COLO829 (cell line): ENCODE measurements at regions not wholly inside any gene's neighbourhood (a gene's known extent, or its start where the extent isn't known, plus 50 kb on each side); places are given as distances from the start of the nearest gene placed in this dataset.
"Not testable (repeated sequence)": the region's sequence is repeated elsewhere in the genome, so short reads cannot be mapped to it uniquely, and the experiment has no call there.

Experiments
- DNase-seq: peaks from one replicate; pipeline ENCODE4 v3.0.0; 2012; ENCODE audit warnings: low spot score

- DNase-seq = no peak
Observed at GRCh38 chr14:105952826-105953225, 426.4 kb downstream of the TMEM121 start.

DNA sequence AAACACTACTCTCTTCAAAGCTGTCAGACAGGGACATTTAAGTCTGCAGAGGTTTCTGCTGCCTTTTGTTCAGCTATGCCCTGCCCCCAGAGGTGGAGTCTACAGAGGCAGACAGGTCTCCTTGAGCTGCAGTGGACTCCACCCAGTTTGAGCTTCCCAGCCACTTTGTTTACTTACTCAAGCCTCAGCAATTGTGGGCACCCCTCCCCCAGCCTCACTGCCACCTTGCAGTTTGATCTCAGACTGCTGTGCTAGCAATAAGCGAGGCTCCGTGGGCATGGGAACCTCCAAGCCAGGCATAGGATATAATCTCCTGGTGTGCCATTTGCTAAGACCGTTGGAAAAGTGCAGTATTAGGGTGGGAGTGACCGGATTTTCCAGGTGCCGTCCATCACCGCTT lies 435.2 kb downstream of the TMEM121 start:
- not testable (repeated sequence) for DNase-seq

DNA sequence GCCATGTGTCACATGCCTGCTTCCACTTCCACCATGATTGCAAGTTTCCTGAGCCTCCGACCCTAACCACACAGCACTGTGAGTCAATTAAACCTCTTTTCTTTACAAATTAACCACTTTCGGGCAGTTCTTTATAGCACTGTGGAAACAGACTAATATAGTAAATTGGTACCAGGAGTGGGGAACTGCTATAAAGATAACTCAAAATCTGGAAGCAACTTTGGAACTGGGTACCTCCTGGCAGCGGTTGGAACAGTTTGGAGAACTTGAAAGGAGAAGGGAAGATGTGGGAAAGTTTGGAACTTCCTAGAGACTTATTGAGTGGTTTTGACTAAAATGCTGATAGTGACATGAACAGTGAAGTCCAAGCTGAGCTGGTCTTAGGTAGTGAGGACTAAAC lies 436.1 kb downstream of the TMEM121 start:
- no peak for DNase-seq

GRCh38 chr14:105968291-105968690 lies 441.9 kb downstream of the TMEM121 start:
- no peak for DNase-seq

GRCh38 chr14:105969026-105969425 lies 442.6 kb downstream of the TMEM121 start:
- DNase-seq = not testable (repeated sequence)

- DNase-seq = not testable (repeated sequence)
Observed at GRCh38 chr14:105970821-105971220, 444.4 kb downstream of the TMEM121 start.

DNA sequence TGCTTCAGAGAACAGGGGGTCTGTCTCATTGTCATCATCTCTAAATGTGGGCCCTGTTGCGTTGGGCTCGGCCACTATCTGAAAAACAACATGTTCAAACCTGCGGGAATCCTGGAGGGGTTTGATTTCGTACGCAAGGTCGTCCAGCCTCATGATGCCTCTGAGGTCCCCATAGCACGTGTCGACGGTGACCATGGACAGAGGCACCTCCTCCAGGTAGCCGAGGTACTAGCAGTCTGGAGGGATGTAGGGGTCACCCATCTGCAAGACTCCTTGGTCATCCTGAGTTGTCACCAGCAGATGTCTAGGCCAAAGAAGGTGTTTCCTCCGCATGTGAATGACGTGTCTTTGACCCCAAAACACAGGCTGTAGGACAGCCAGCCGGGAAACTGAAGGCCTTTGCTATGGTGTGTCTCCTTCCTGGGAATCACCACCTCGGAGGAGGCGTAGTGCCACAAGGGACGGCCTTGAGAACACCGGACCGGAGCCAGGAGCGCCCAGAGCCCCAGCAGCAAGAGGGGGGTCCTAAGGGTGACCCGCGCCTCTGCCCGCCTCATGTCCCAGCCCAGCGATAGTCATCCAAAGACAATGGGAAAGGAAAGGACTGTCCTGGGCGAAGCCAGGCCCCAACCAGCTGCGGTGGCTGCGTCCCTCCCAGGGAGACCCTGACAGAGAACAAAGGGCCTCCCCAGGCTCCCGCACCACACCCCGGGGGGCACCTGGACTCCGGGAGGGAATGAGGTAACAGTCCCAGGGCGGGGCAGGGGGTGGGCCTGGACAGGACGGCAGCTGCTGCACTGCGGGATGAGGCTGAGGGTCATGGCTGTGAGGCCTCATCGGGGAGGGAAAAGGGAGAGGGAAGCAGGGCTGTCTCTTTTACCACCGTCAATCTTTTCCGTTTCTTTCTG lies 445.5 kb downstream of the TMEM121 start:
- DNase-seq = no peak

DNA sequence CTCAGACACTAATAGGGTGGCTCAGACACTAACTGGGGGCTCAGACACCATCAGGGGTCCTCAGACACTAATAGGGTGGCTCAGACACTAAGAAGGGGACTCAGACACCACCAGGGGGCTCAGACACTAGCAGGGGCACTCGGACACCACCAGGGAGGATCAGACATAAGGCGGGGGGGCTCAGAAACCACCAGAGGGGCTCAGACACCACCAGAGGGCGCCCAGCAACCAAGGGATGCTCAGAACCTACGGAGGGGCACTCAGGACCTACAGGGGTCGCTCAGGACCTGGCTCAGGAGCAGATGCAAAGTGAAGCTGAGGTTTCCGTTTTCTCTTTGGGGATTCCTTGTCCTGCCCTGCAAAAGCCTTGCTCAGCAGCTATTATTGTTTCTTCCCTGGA lies 448.5 kb downstream of the TMEM121 start:
- no peak for DNase-seq

- no peak for DNase-seq
Observed at GRCh38 chr14:105978618-105979295, 452.4 kb downstream of the TMEM121 start.

- DNase-seq = no peak
Observed at GRCh38 chr14:105979446-105979845, 453.1 kb downstream of the TMEM121 start.

GRCh38 chr14:105980224-105980623 lies 453.8 kb downstream of the TMEM121 start:
- no peak for DNase-seq

DNA sequence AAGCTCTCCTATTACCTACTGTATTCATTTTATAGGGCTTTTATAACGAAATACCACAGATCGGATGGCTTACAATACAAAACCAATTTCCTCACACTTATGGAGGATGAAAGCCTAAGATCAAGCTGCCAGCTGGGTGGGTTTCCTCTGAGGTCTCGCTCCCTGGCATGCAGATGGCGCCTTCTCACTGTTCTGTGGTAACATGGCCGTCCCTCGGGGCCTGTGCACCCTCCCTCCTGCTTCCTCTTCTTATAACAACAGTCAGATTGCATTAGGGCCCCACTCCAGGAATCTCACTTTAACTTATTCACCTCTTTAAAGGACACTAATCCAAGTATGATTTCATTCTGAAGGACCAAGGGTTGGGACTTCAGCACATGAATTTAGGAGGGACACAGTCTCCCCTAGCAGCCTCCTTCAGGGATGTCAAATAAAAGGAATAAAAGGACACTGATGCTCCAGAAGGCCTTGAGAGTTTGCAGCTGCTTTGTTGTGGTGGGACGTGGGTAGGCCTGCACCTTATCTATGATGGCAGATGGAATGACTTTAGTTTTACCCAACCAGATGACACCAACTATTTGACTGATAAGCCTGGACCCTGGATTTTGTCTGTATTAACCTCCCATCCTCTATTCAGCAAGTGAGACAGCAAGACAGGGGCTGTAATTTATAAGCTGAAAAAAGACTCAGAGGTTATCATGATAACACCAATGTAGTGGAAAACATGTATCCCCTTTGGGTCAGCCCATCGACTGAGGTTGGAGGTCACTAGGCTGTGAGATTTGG lies 455.3 kb downstream of the TMEM121 start:
- not testable (repeated sequence) for DNase-seq

DNA sequence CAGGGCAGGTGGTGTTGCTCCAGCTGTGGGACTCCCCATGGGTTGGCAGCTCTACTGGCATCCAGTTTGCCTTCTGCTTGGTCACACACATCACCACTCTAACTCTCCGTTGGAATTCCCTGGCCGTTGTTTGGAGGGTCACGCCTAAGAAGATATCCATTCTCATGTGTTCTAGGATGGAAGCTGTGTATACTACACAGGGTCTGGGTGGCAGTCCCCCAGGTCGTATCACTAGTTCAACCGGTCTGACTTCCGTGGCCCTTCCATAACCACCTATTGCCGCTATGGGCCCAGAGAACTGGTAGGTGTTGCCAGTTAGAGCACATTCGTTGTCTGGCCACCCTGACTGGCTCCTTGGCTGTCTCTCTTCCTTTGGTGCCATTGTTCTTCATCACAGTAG lies 456.3 kb downstream of the TMEM121 start:
- no peak for DNase-seq

DNA sequence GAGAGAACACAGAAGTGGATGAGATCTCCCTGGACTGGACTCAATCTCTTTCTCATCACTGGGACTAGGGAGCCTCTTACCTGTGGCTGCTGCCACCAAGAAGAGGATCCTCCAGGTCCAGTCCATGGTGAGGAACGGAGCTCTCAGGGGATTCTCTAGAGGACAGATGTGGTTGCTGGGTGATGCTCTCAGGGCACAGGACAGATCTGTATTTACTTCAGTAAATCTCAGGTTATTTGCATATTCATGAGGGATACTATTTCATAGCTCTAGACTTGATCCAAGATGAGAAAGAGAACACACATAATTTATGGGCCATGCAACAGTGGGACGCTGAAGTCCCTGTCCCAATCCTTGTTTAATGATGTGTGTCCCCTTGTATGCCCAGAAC lies 460.5 kb downstream of the TMEM121 start:
- no peak for DNase-seq

- no peak for DNase-seq
Observed at GRCh38 chr14:105987563-105987962, 461.2 kb downstream of the TMEM121 start.

- no peak for DNase-seq
Observed at GRCh38 chr14:105989566-105990302, 463.4 kb downstream of the TMEM121 start.

GRCh38 chr14:105991677-105992076 lies 465.3 kb downstream of the TMEM121 start:
- DNase-seq = not testable (repeated sequence)

DNA sequence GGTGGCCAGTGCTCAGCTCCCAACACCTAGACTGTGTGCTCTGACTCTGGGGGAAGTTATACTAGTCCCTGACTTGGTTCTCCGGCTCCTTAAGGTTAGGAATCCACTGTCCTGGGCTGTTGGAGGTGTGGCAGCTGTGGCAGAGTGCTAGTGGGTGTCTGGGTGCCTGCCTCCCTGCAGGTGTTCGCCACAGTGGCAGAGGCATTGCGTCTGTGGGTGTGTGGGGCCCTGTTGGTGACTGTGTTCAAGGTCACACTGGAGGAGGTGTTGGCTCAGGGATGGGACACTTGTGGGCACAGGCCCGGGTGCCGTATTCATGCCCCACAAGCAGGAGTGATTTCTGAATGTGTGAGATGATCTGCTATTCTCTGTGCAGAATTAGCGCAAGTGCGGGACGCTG lies 467.4 kb downstream of the TMEM121 start:
- no peak for DNase-seq

GRCh38 chr14:105995011-105995710 lies 468.8 kb downstream of the TMEM121 start:
- not testable (repeated sequence) for DNase-seq

DNA sequence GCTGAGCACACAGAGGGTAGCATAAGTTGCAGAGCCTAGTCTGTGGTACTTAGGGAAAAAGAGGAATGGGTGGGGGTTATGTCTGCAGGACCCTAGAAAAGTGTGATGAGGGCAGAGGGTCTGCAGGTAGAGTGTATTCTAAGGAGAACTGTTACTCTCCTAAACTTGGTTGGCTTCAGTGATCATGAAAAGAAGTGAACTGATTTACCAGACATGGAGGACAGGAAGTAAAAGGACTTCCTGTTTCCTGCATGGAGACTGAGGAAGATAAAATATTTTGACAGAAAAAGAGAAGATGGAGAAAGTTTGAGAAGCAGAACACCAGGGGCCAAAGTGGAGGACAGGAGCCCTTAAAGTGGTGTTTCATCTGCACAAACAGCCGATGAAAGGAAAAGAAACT lies 472.2 kb downstream of the TMEM121 start:
- not testable (repeated sequence) for DNase-seq

- DNase-seq = no peak
Observed at GRCh38 chr14:105999361-106000028, 473.1 kb downstream of the TMEM121 start.
